IMR-90 (cell line): ENCODE measurements at regions not wholly inside any gene's neighbourhood (a gene's known extent, or its start where the extent isn't known, plus 50 kb on each side); places are given as distances from the start of the nearest gene placed in this dataset.
A peak's percentile ranks its signal among the peaks of the same experiment; 100 is the strongest.

ENCODE experiments used
- ATAC-seq: fragments of 200-7000 bp; cut with Tn5 transposase; 2 replicates; pipeline ENCODE4 v1.9.1; 2020; ENCODE audit warnings: low read depth, mild to moderate bottlenecking, moderate library complexity
- BruUV-seq: library from RNA; stranded (reverse); fragments of 400-500 nt; replicated peaks from 2 replicates; lab custom pipeline; 2021; lab: Mats Ljungman, UMichigan
- CTCF ChIA-PET: fragments of 300-600 bp; formaldehyde crosslinking; extraction: SDS; loops from one replicate; lab custom pipeline; 2021; ENCODE audit warnings: antibody characterized with exemption; lab: Yijun Ruan, JAX
- POLR2A ChIA-PET: fragments of 300-600 bp; sonication (Branson Sonifier 250); formaldehyde crosslinking; loops from one replicate; lab custom pipeline; 2022; ENCODE audit warnings: antibody characterized with exemption; ENCODE audit not compliant: unreplicated experiment; lab: Charles Lee
- DNase-seq: peaks from one replicate; pipeline ENCODE4 v3.0.0; 2013
- H2AFZ ChIP-seq: replicated peaks from 2 replicates; pipeline ENCODE3; 2013; ENCODE audit warnings: low read length, mild to moderate bottlenecking; ENCODE audit not compliant: poor library complexity
- H2AK5ac ChIP-seq: 2 replicates; pipeline ENCODE4 v1.6.1; 2013; ENCODE audit warnings: low read depth, low read length, inconsistent platforms
- H2AK9ac ChIP-seq: replicated peaks from 2 replicates; pipeline ENCODE3; 2013; ENCODE audit warnings: mild to moderate bottlenecking, low read depth, low read length, moderate library complexity; ENCODE audit not compliant: poor library complexity
- H2BK120ac ChIP-seq: 2 replicates; pipeline ENCODE4 v1.6.1; 2013; ENCODE audit warnings: low read depth, low read length, inconsistent platforms
- H2BK15ac ChIP-seq: 3 replicates; pipeline ENCODE4 v1.6.1; 2013; ENCODE audit warnings: low read depth, low read length, inconsistent platforms
- H2BK20ac ChIP-seq: 2 replicates; pipeline ENCODE4 v1.6.1; 2013; ENCODE audit warnings: low read depth, mild to moderate bottlenecking, inconsistent platforms, low read length, moderate library complexity
- H2BK5ac ChIP-seq: 2 replicates; pipeline ENCODE4 v1.6.1; 2013; ENCODE audit warnings: mild to moderate bottlenecking, low read depth, low read length, inconsistent platforms; ENCODE audit not compliant: poor library complexity, severe bottlenecking
- H3K14ac ChIP-seq: replicated peaks from 2 replicates; pipeline ENCODE4 v1.6.1; 2013; ENCODE audit warnings: low read depth, low read length, inconsistent platforms
- H3K18ac ChIP-seq: 2 replicates; pipeline ENCODE4 v1.6.1; 2013; ENCODE audit warnings: low read depth, low read length, control low read depth
- H3K23ac ChIP-seq: 2 replicates; pipeline ENCODE4 v1.6.1; 2013; ENCODE audit warnings: low read depth, low read length, inconsistent platforms
- H3K27ac ChIP-seq: 2 replicates; pipeline ENCODE4 v1.5.1; 2013; ENCODE audit warnings: mild to moderate bottlenecking, control low read depth, low read length; ENCODE audit not compliant: insufficient read depth
- H3K27me3 ChIP-seq: 2 replicates; pipeline ENCODE4 v1.6.1; 2013; ENCODE audit warnings: low read length; ENCODE audit not compliant: control insufficient read depth, insufficient read depth
- H3K36me3 ChIP-seq: 2 replicates; pipeline ENCODE4 v1.6.1; 2013; ENCODE audit warnings: low read length, mixed read lengths; ENCODE audit not compliant: control insufficient read depth, insufficient read depth
- H3K4ac ChIP-seq: 2 replicates; pipeline ENCODE4 v1.6.1; 2013; ENCODE audit warnings: low read depth, low read length, inconsistent platforms
- H3K4me1 ChIP-seq: 2 replicates; pipeline ENCODE4 v1.6.1; 2013; ENCODE audit warnings: low read length, mixed read lengths; ENCODE audit not compliant: control insufficient read depth, insufficient read depth
- H3K4me2 ChIP-seq: 2 replicates; pipeline ENCODE4 v1.6.1; 2013; ENCODE audit warnings: low read depth, mild to moderate bottlenecking, control low read depth, low read length, moderate library complexity
- H3K4me3 ChIP-seq: 2 replicates; pipeline ENCODE4 v1.5.1; 2013; ENCODE audit warnings: low read depth, mild to moderate bottlenecking, control low read depth, low read length, moderate library complexity; ENCODE audit not compliant: insufficient read depth
- H3K56ac ChIP-seq: 2 replicates; pipeline ENCODE4 v1.6.1; 2013; ENCODE audit warnings: low read length, inconsistent platforms; ENCODE audit not compliant: insufficient read depth; ENCODE audit errors: extremely low read depth
- H3K79me1 ChIP-seq, 2 experiments: 2 replicates each; pipeline ENCODE4 v1.6.1; 2013; ENCODE audit warnings: low read length in 2 of 2, inconsistent platforms in 1 of 2, low read depth in 1 of 2
- H3K9ac ChIP-seq: 2 replicates; pipeline ENCODE4 v1.6.1; 2013; ENCODE audit warnings: low read depth, low read length, control low read depth
- H3K9me1 ChIP-seq: 2 replicates; pipeline ENCODE4 v1.6.1; 2013; ENCODE audit warnings: low read length, inconsistent platforms; ENCODE audit not compliant: insufficient read depth
- H3K9me3 ChIP-seq: 2 replicates; pipeline ENCODE4 v1.6.1; 2013; ENCODE audit warnings: low read length; ENCODE audit not compliant: control insufficient read depth, insufficient read depth
- H4K20me1 ChIP-seq: 2 replicates; pipeline ENCODE4 v1.6.1; 2013; ENCODE audit warnings: low read length, inconsistent platforms; ENCODE audit not compliant: insufficient read depth
- H4K5ac ChIP-seq: 2 replicates; pipeline ENCODE4 v1.6.1; 2013; ENCODE audit warnings: mild to moderate bottlenecking, low read depth, low read length, control low read depth
- H4K8ac ChIP-seq, 2 experiments: 2 replicates each; pipeline ENCODE4 v1.6.1; 2013; ENCODE audit warnings: low read depth in 2 of 2, low read length in 2 of 2, control low read depth in 1 of 2, inconsistent platforms in 1 of 2
- H4K91ac ChIP-seq: 2 replicates; pipeline ENCODE4 v1.6.1; 2013; ENCODE audit warnings: low read depth, low read length, inconsistent platforms; ENCODE audit not compliant: insufficient read depth
- BHLHE40 ChIP-seq: fragments of 150-350 bp; IDR thresholded peaks from 2 replicates; pipeline ENCODE4 v1.6.1; 2016; ENCODE audit warnings: mild to moderate bottlenecking, low read depth, low read length
- CEBPB ChIP-seq: IDR thresholded peaks from 2 replicates; pipeline ENCODE4 v1.6.1; 2012; ENCODE audit warnings: low read depth, low read length, improper control_type of control experiment
- CHD1 ChIP-seq: IDR thresholded peaks from 2 replicates; pipeline ENCODE4 v1.6.1; 2012; ENCODE audit warnings: low read depth, low read length, improper control_type of control experiment
- ELK1 ChIP-seq: fragments of 150-350 bp; IDR thresholded peaks from 2 replicates; pipeline ENCODE4 v1.6.1; 2016; ENCODE audit warnings: low read depth, mild to moderate bottlenecking, low read length, moderate library complexity, borderline replicate concordance
- FOS ChIP-seq: fragments of 150-350 bp; IDR thresholded peaks from 2 replicates; pipeline ENCODE4 v1.6.1; 2016; ENCODE audit warnings: low read depth, low read length
- MAFK ChIP-seq: IDR thresholded peaks from 2 replicates; pipeline ENCODE4 v1.6.1; 2012; ENCODE audit warnings: low read depth, low read length, improper control_type of control experiment
- MAZ ChIP-seq: IDR thresholded peaks from 2 replicates; pipeline ENCODE4 v1.6.1; 2012; ENCODE audit warnings: low read depth, mild to moderate bottlenecking, low read length, improper control_type of control experiment, moderate library complexity, borderline replicate concordance
- MXI1 ChIP-seq: IDR thresholded peaks from 2 replicates; pipeline ENCODE4 v1.6.1; 2012; ENCODE audit warnings: low read depth, mild to moderate bottlenecking, low read length, moderate library complexity, borderline replicate concordance
- NFE2L2 ChIP-seq: fragments of 150-350 bp; IDR thresholded peaks from 2 replicates; pipeline ENCODE4 v1.6.1; 2016; ENCODE audit warnings: low read depth, mild to moderate bottlenecking, low read length
- POLR2A ChIP-seq: IDR thresholded peaks from 2 replicates; pipeline ENCODE4 v1.6.1; 2012; ENCODE audit warnings: mild to moderate bottlenecking, low read depth, low read length
- RAD21 ChIP-seq: IDR thresholded peaks from 2 replicates; pipeline ENCODE4 v1.6.1; 2012; ENCODE audit warnings: low read length, improper control_type of control experiment
- RCOR1 ChIP-seq: IDR thresholded peaks from 2 replicates; pipeline ENCODE4 v1.6.1; 2012; ENCODE audit warnings: mild to moderate bottlenecking, low read length, improper control_type of control experiment; ENCODE audit not compliant: insufficient replicate concordance
- RFX5 ChIP-seq: IDR thresholded peaks from 2 replicates; pipeline ENCODE4 v1.8.0; 2012; ENCODE audit warnings: low read depth, mild to moderate bottlenecking, low read length, moderate library complexity
- SMC3 ChIP-seq: fragments of 150-350 bp; IDR thresholded peaks from 2 replicates; pipeline ENCODE4 v1.6.1; 2016; ENCODE audit warnings: low read depth, mild to moderate bottlenecking, antibody characterized with exemption, low read length, moderate library complexity
- USF2 ChIP-seq: fragments of 150-350 bp; IDR thresholded peaks from 2 replicates; pipeline ENCODE4 v1.6.1; 2017; ENCODE audit warnings: mild to moderate bottlenecking, antibody characterized with exemption, low read length, low read depth
- WGBS, 2 experiments: methylation state at CpG; one replicate each; pipeline versions ENCODE4 v1.1.5 to v1.1.7; 2013; ENCODE audit warnings: missing lambda C conversion rate in 2 of 2; ENCODE audit not compliant: insufficient read length in 1 of 2; ENCODE audit errors: extremely low coverage in 2 of 2; 5-methylcytosine and 5-hydroxymethylcytosine counted together
- dilution Hi-C: fragments of 300-500 bp; cut with HindIII; formaldehyde crosslinking; loops from one replicate; pipeline ENCODE4 v1.14.3; 2018; ENCODE audit warnings: low sequenced_read_pairs; ENCODE audit not compliant: unreplicated experiment
- in situ Hi-C: fragments of 300-500 bp; cut with MboI; formaldehyde crosslinking; loops from 3 replicates; pipeline ENCODE4 v1.14.3; 2019; ENCODE audit warnings: low sequenced_read_pairs, inconsistent platforms, mixed read lengths
- intact Hi-C: fragments of 100-400 bp; cut with micrococcal nuclease; formaldehyde crosslinking; loops from 2 replicates; pipeline ENCODE4 v1.10.0; 2022
- TF ChIP-seq, protein P1 (sequence below): conservative IDR thresholded peaks from 2 replicates; pipeline ENCODE4 v1.5.1; 2012; ENCODE audit warnings: mild to moderate bottlenecking, low read depth, low read length, improper control_type of control experiment

DNA sequence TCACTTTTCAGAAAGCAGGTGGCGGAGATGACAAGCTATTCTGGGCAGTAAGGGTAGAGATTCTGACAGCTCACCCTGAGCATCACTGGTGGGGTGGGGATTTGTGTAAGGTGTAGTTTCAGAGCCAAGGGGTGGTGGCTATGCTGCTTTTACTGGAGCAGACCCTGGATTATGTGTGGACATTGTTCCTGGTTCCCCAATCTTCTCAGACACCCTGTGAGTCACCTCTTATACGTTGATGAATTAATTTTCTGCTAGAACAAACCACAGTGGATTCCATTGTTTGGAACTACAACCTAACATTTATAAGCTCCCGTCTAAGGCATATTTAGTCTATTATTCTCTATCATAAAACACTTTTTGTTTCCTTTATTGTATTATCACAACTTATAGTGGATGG, 169.5 kb upstream of the COL8A1 start:
- H4K20me1 ChIP-seq: no peaks in the 10 kb centered on the region
- no peak overlapping the region for H3K4me2 ChIP-seq
- no peak for TF ChIP-seq RCOR1
- no peak for TF ChIP-seq RFX5
- TF ChIP-seq SMC3: no peak
- no peak for TF ChIP-seq MAZ
- TF ChIP-seq RAD21: no peak
- no peak for TF ChIP-seq MAFK
- no peak for TF ChIP-seq ELK1
- TF ChIP-seq USF2: no peak
- TF ChIP-seq FOS: no peak
- no peak for TF ChIP-seq CEBPB
- TF ChIP-seq MXI1: no peak
- no peak for TF ChIP-seq CHD1
- TF ChIP-seq POLR2A: no peak
- TF ChIP-seq, protein P1, sequence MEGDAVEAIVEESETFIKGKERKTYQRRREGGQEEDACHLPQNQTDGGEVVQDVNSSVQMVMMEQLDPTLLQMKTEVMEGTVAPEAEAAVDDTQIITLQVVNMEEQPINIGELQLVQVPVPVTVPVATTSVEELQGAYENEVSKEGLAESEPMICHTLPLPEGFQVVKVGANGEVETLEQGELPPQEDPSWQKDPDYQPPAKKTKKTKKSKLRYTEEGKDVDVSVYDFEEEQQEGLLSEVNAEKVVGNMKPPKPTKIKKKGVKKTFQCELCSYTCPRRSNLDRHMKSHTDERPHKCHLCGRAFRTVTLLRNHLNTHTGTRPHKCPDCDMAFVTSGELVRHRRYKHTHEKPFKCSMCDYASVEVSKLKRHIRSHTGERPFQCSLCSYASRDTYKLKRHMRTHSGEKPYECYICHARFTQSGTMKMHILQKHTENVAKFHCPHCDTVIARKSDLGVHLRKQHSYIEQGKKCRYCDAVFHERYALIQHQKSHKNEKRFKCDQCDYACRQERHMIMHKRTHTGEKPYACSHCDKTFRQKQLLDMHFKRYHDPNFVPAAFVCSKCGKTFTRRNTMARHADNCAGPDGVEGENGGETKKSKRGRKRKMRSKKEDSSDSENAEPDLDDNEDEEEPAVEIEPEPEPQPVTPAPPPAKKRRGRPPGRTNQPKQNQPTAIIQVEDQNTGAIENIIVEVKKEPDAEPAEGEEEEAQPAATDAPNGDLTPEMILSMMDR: no peak
- no peak for TF ChIP-seq BHLHE40
- no peak for TF ChIP-seq NFE2L2
- no peak overlapping the region for H3K4me3 ChIP-seq
- 0 out of 2 replicates have a peak, but pooled peaks cover 2% of the 10 kb centered on the region for H3K9me1 ChIP-seq
- H3K27me3 ChIP-seq: no peaks in the 10 kb centered on the region
- DNase-seq (no peak), ATAC-seq (no peak)
- H3K36me3 ChIP-seq: no peaks in the 10 kb centered on the region
- H4K8ac ChIP-seq: peak overlapping the region in 1 of 2 experiments; percentile 34; a peak in 1 of 4 replicates
- H4K5ac ChIP-seq: no peak overlapping the region
- WGBS, 2 experiments: no CpG with 5 or more reads among the region's 3 CpGs
- no peak overlapping the region; the same call in 2 of the 3 replicates for H2BK15ac ChIP-seq
- 0 out of 2 replicates have a peak overlapping the region, but pooled peaks have one; percentile 33 for H2AK5ac ChIP-seq
- in situ Hi-C loops: no loop called here
- no peak overlapping the region for H3K27ac ChIP-seq
- intact Hi-C loops: no loop called here
- H3K14ac ChIP-seq: no peak overlapping the region
- no peak overlapping the region for H3K9ac ChIP-seq
- H2AK9ac ChIP-seq: no peak overlapping the region
- 0 out of 2 replicates have a peak overlapping the region, but pooled peaks have one; percentile 29 for H2BK20ac ChIP-seq
- ChIA-PET POLR2A (no interaction called here), CTCF (no interaction called here)
- H3K4ac ChIP-seq: 0 out of 2 replicates have a peak overlapping the region, but pooled peaks have one; percentile 12
- dilution Hi-C loops: no loop called here
- no peak overlapping the region for H3K56ac ChIP-seq
- H3K9me3 ChIP-seq: no peaks in the 10 kb centered on the region
- no peaks in the 10 kb centered on the region for H3K79me1 ChIP-seq
- H3K4me1 ChIP-seq: peaks cover 4% of the 10 kb centered on the region
- no peak overlapping the region for H2BK5ac ChIP-seq
- peak overlapping the region; percentile 35 for H2AFZ ChIP-seq
- H3K18ac ChIP-seq: no peak overlapping the region
- H4K91ac ChIP-seq: no peak overlapping the region
- H3K23ac ChIP-seq: no peak overlapping the region
- no peak overlapping the region; the same call in 1 of the 2 replicates for H2BK120ac ChIP-seq
- BruUV-seq: no TSS peak
